IMR-90 (cell line): ENCODE measurements at regions not wholly inside any gene's neighbourhood (a gene's known extent, or its start where the extent isn't known, plus 50 kb on each side); places are given as distances from the start of the nearest gene placed in this dataset.

ENCODE experiments used
- ATAC-seq: fragments of 200-7000 bp; cut with Tn5 transposase; 2 replicates; pipeline ENCODE4 v1.9.1; 2020; ENCODE audit warnings: low read depth, mild to moderate bottlenecking, moderate library complexity
- BruUV-seq: library from RNA; stranded (reverse); fragments of 400-500 nt; replicated peaks from 2 replicates; lab custom pipeline; 2021; lab: Mats Ljungman, UMichigan
- CTCF ChIA-PET: fragments of 300-600 bp; formaldehyde crosslinking; extraction: SDS; loops from one replicate; lab custom pipeline; 2021; ENCODE audit warnings: antibody characterized with exemption; lab: Yijun Ruan, JAX
- POLR2A ChIA-PET: fragments of 300-600 bp; sonication (Branson Sonifier 250); formaldehyde crosslinking; loops from one replicate; lab custom pipeline; 2022; ENCODE audit warnings: antibody characterized with exemption; ENCODE audit not compliant: unreplicated experiment; lab: Charles Lee
- DNase-seq: peaks from one replicate; pipeline ENCODE4 v3.0.0; 2013
- H2AFZ ChIP-seq: replicated peaks from 2 replicates; pipeline ENCODE3; 2013; ENCODE audit warnings: low read length, mild to moderate bottlenecking; ENCODE audit not compliant: poor library complexity
- H2AK5ac ChIP-seq: 2 replicates; pipeline ENCODE4 v1.6.1; 2013; ENCODE audit warnings: low read depth, low read length, inconsistent platforms
- H2AK9ac ChIP-seq: replicated peaks from 2 replicates; pipeline ENCODE3; 2013; ENCODE audit warnings: mild to moderate bottlenecking, low read depth, low read length, moderate library complexity; ENCODE audit not compliant: poor library complexity
- H2BK120ac ChIP-seq: 2 replicates; pipeline ENCODE4 v1.6.1; 2013; ENCODE audit warnings: low read depth, low read length, inconsistent platforms
- H2BK15ac ChIP-seq: 3 replicates; pipeline ENCODE4 v1.6.1; 2013; ENCODE audit warnings: low read depth, low read length, inconsistent platforms
- H2BK20ac ChIP-seq: 2 replicates; pipeline ENCODE4 v1.6.1; 2013; ENCODE audit warnings: low read depth, mild to moderate bottlenecking, inconsistent platforms, low read length, moderate library complexity
- H2BK5ac ChIP-seq: 2 replicates; pipeline ENCODE4 v1.6.1; 2013; ENCODE audit warnings: mild to moderate bottlenecking, low read depth, low read length, inconsistent platforms; ENCODE audit not compliant: poor library complexity, severe bottlenecking
- H3K14ac ChIP-seq: replicated peaks from 2 replicates; pipeline ENCODE4 v1.6.1; 2013; ENCODE audit warnings: low read depth, low read length, inconsistent platforms
- H3K18ac ChIP-seq: 2 replicates; pipeline ENCODE4 v1.6.1; 2013; ENCODE audit warnings: low read depth, low read length, control low read depth
- H3K23ac ChIP-seq: 2 replicates; pipeline ENCODE4 v1.6.1; 2013; ENCODE audit warnings: low read depth, low read length, inconsistent platforms
- H3K27ac ChIP-seq: 2 replicates; pipeline ENCODE4 v1.5.1; 2013; ENCODE audit warnings: mild to moderate bottlenecking, control low read depth, low read length; ENCODE audit not compliant: insufficient read depth
- H3K27me3 ChIP-seq: 2 replicates; pipeline ENCODE4 v1.6.1; 2013; ENCODE audit warnings: low read length; ENCODE audit not compliant: control insufficient read depth, insufficient read depth
- H3K36me3 ChIP-seq: 2 replicates; pipeline ENCODE4 v1.6.1; 2013; ENCODE audit warnings: low read length, mixed read lengths; ENCODE audit not compliant: control insufficient read depth, insufficient read depth
- H3K4ac ChIP-seq: 2 replicates; pipeline ENCODE4 v1.6.1; 2013; ENCODE audit warnings: low read depth, low read length, inconsistent platforms
- H3K4me1 ChIP-seq: 2 replicates; pipeline ENCODE4 v1.6.1; 2013; ENCODE audit warnings: low read length, mixed read lengths; ENCODE audit not compliant: control insufficient read depth, insufficient read depth
- H3K4me2 ChIP-seq: 2 replicates; pipeline ENCODE4 v1.6.1; 2013; ENCODE audit warnings: low read depth, mild to moderate bottlenecking, control low read depth, low read length, moderate library complexity
- H3K4me3 ChIP-seq: 2 replicates; pipeline ENCODE4 v1.5.1; 2013; ENCODE audit warnings: low read depth, mild to moderate bottlenecking, control low read depth, low read length, moderate library complexity; ENCODE audit not compliant: insufficient read depth
- H3K56ac ChIP-seq: 2 replicates; pipeline ENCODE4 v1.6.1; 2013; ENCODE audit warnings: low read length, inconsistent platforms; ENCODE audit not compliant: insufficient read depth; ENCODE audit errors: extremely low read depth
- H3K79me1 ChIP-seq, 2 experiments: 2 replicates each; pipeline ENCODE4 v1.6.1; 2013; ENCODE audit warnings: low read length in 2 of 2, inconsistent platforms in 1 of 2, low read depth in 1 of 2
- H3K9ac ChIP-seq: 2 replicates; pipeline ENCODE4 v1.6.1; 2013; ENCODE audit warnings: low read depth, low read length, control low read depth
- H3K9me1 ChIP-seq: 2 replicates; pipeline ENCODE4 v1.6.1; 2013; ENCODE audit warnings: low read length, inconsistent platforms; ENCODE audit not compliant: insufficient read depth
- H3K9me3 ChIP-seq: 2 replicates; pipeline ENCODE4 v1.6.1; 2013; ENCODE audit warnings: low read length; ENCODE audit not compliant: control insufficient read depth, insufficient read depth
- H4K20me1 ChIP-seq: 2 replicates; pipeline ENCODE4 v1.6.1; 2013; ENCODE audit warnings: low read length, inconsistent platforms; ENCODE audit not compliant: insufficient read depth
- H4K5ac ChIP-seq: 2 replicates; pipeline ENCODE4 v1.6.1; 2013; ENCODE audit warnings: mild to moderate bottlenecking, low read depth, low read length, control low read depth
- H4K8ac ChIP-seq, 2 experiments: 2 replicates each; pipeline ENCODE4 v1.6.1; 2013; ENCODE audit warnings: low read depth in 2 of 2, low read length in 2 of 2, control low read depth in 1 of 2, inconsistent platforms in 1 of 2
- H4K91ac ChIP-seq: 2 replicates; pipeline ENCODE4 v1.6.1; 2013; ENCODE audit warnings: low read depth, low read length, inconsistent platforms; ENCODE audit not compliant: insufficient read depth
- BHLHE40 ChIP-seq: fragments of 150-350 bp; IDR thresholded peaks from 2 replicates; pipeline ENCODE4 v1.6.1; 2016; ENCODE audit warnings: mild to moderate bottlenecking, low read depth, low read length
- MAFK ChIP-seq: IDR thresholded peaks from 2 replicates; pipeline ENCODE4 v1.6.1; 2012; ENCODE audit warnings: low read depth, low read length, improper control_type of control experiment
- MXI1 ChIP-seq: IDR thresholded peaks from 2 replicates; pipeline ENCODE4 v1.6.1; 2012; ENCODE audit warnings: low read depth, mild to moderate bottlenecking, low read length, moderate library complexity, borderline replicate concordance
- RAD21 ChIP-seq: IDR thresholded peaks from 2 replicates; pipeline ENCODE4 v1.6.1; 2012; ENCODE audit warnings: low read length, improper control_type of control experiment
- RCOR1 ChIP-seq: IDR thresholded peaks from 2 replicates; pipeline ENCODE4 v1.6.1; 2012; ENCODE audit warnings: mild to moderate bottlenecking, low read length, improper control_type of control experiment; ENCODE audit not compliant: insufficient replicate concordance
- WGBS, 2 experiments: methylation state at CpG; one replicate each; pipeline versions ENCODE4 v1.1.5 to v1.1.7; 2013; ENCODE audit warnings: missing lambda C conversion rate in 2 of 2; ENCODE audit not compliant: insufficient read length in 1 of 2; ENCODE audit errors: extremely low coverage in 2 of 2; 5-methylcytosine and 5-hydroxymethylcytosine counted together
- dilution Hi-C: fragments of 300-500 bp; cut with HindIII; formaldehyde crosslinking; loops from one replicate; pipeline ENCODE4 v1.14.3; 2018; ENCODE audit warnings: low sequenced_read_pairs; ENCODE audit not compliant: unreplicated experiment
- in situ Hi-C: fragments of 300-500 bp; cut with MboI; formaldehyde crosslinking; loops from 3 replicates; pipeline ENCODE4 v1.14.3; 2019; ENCODE audit warnings: low sequenced_read_pairs, inconsistent platforms, mixed read lengths
- intact Hi-C: fragments of 100-400 bp; cut with micrococcal nuclease; formaldehyde crosslinking; loops from 2 replicates; pipeline ENCODE4 v1.10.0; 2022
- TF ChIP-seq, protein P1 (sequence below): fragments of 150-350 bp; IDR thresholded peaks from 2 replicates; pipeline ENCODE4 v1.6.1; 2017; ENCODE audit warnings: mild to moderate bottlenecking, antibody characterized with exemption, low read length, low read depth

GRCh38 chr7:101719123-101719470 is 90.0 kb upstream of the MYL10 start:
- H2AK5ac ChIP-seq = peak overlapping the region; percentile 82
- H2BK20ac ChIP-seq = peak overlapping the region; percentile 84
- dilution Hi-C loops (no loop called here), intact Hi-C loops (no loop called here), in situ Hi-C loops (no loop called here)
- peaks cover 18% of the 10 kb centered on the region for H3K4me1 ChIP-seq
- 93% methylated on average over 6 of the region's 9 CpGs; no CpG with 5 or more reads in 1 of the 2 experiments for WGBS, 2 experiments
- DNase-seq (no peak), ATAC-seq (no peak)
- TF ChIP-seq MXI1 = no peak
- no peak for TF ChIP-seq MAFK
- TF ChIP-seq RAD21 = no peak
- no peak for TF ChIP-seq RCOR1
- no peak for TF ChIP-seq BHLHE40
- TF ChIP-seq, protein P1, sequence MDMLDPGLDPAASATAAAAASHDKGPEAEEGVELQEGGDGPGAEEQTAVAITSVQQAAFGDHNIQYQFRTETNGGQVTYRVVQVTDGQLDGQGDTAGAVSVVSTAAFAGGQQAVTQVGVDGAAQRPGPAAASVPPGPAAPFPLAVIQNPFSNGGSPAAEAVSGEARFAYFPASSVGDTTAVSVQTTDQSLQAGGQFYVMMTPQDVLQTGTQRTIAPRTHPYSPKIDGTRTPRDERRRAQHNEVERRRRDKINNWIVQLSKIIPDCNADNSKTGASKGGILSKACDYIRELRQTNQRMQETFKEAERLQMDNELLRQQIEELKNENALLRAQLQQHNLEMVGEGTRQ = no peak
- H3K18ac ChIP-seq = peak overlapping the region; percentile 12; the same call in 1 of the 2 replicates
- H4K8ac ChIP-seq = no peak overlapping the region; a peak in 1 of 4 replicates
- CTCF ChIA-PET = no interaction called here
- H4K91ac ChIP-seq = peak overlapping the region; percentile 82; the same call in 1 of the 2 replicates
- no peak overlapping the region for H3K14ac ChIP-seq
- no peak overlapping the region for H2BK5ac ChIP-seq
- peak overlapping the region; percentile 42 for H2BK120ac ChIP-seq
- POLR2A ChIA-PET = no interaction called here
- H4K5ac ChIP-seq = peak overlapping the region; percentile 51; the same call in 1 of the 2 replicates
- H3K56ac ChIP-seq = no peak overlapping the region
- H3K4ac ChIP-seq = 0 out of 2 replicates have a peak overlapping the region, but pooled peaks have one; percentile 31
- H3K27ac ChIP-seq = no peak overlapping the region
- H2BK15ac ChIP-seq = peak overlapping the region; percentile 78; the same call in 1 of the 3 replicates
- H3K79me1 ChIP-seq = no peaks in the 10 kb centered on the region
- peaks cover 12% of the 10 kb centered on the region for H3K9me1 ChIP-seq
- peaks cover 3% of the 10 kb centered on the region; the same call in 1 of the 2 replicates for H3K9me3 ChIP-seq
- no peak overlapping the region for H2AK9ac ChIP-seq
- no peak overlapping the region for H3K23ac ChIP-seq
- no peaks in the 10 kb centered on the region for H3K36me3 ChIP-seq
- H3K27me3 ChIP-seq = peaks cover 4% of the 10 kb centered on the region; the same call in 1 of the 2 replicates
- no peak overlapping the region for H2AFZ ChIP-seq
- no TSS peak for BruUV-seq
- no peak overlapping the region for H3K9ac ChIP-seq
- no peaks in the 10 kb centered on the region for H4K20me1 ChIP-seq
- H3K4me3 ChIP-seq = no peak overlapping the region
- H3K4me2 ChIP-seq = no peak overlapping the region
